HS-5 (cell line): ENCODE measurements at regions not wholly inside any gene's neighbourhood (a gene's known extent, or its start where the extent isn't known, plus 50 kb on each side); places are given as distances from the start of the nearest gene placed in this dataset.

Source experiments
- DNase-seq: peaks from one replicate; pipeline ENCODE4 v3.0.0-alpha.2; 2012; ENCODE audit warnings: low read depth

DNA sequence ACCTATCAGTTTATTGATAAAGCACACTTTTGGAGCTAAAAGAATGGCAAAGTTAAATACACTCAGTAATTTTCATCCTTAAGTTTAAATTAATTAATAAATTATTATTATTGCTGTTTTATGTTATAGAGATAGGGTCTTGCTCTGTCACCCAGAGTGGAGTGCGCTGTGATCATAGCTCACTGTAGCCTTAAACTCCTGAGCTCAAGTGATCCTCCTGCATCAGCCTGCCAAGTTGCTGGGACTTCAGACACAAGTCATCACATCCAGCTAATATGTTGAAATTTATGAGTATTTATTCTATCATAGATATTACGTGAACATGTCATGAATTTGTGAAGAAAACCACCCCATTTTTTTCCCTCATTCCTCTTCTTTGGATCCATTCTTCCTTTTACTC, 64.2 kb downstream of the GJA1 start:
- no peak for DNase-seq

DNA sequence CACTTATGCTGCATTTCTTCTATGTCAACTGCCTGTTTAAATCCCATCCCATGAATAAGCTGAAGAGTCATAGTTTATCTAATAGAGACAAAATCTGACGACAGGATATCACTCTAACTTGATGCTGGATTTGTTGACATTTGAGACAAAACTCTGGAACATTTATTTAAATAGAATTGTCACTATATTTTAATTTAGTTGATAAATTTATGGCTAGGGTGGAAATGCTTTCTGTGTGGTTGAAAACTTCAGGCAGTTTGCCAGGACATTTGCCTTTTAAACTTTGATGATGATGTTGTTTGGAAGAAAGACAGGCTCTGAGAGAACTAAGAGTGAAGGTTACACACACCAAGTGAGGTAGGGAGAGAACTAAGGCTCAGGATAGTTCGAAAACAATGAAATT, 68.1 kb downstream of the GJA1 start:
- DNase-seq: no peak

DNA sequence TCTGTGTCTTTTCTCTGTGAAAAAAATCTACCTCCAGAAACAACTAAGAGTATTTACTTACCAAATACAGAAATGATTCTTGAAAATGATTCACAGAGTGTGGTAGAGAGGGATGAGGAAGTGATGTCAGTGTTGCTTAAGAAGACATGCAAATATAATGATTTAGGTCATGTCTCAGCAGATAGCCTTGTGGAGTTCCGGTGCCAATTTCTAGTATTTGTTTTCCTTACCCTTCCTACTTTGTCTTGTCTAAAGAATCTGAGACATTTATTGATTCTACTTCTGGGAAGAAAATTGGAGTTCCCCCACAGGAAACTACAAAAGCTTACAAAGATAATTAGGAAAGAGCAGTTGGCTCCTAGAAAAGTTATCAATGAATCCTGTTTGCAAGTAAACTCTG, 68.8 kb downstream of the GJA1 start:
- peak; percentile 60 for DNase-seq

DNA sequence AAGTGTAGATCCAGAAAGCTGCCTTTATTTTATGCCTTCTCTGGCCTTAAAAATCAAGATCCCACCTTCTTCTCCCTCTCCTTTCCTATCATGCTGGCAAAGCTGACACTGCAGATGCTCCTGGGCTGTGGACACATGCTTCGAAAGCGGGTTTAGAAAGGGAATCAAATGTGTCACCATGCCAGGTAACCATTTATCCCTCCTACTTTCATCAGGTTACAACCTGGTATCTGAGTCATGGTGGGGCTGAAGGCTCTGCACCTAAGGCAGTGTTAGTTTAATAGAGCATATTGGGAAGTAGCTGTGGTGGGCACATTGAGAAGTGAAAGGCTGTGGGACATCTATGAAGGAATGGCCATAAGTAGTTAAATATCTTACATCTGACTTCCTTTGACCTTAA, 69.8 kb downstream of the GJA1 start:
- no peak for DNase-seq

DNA sequence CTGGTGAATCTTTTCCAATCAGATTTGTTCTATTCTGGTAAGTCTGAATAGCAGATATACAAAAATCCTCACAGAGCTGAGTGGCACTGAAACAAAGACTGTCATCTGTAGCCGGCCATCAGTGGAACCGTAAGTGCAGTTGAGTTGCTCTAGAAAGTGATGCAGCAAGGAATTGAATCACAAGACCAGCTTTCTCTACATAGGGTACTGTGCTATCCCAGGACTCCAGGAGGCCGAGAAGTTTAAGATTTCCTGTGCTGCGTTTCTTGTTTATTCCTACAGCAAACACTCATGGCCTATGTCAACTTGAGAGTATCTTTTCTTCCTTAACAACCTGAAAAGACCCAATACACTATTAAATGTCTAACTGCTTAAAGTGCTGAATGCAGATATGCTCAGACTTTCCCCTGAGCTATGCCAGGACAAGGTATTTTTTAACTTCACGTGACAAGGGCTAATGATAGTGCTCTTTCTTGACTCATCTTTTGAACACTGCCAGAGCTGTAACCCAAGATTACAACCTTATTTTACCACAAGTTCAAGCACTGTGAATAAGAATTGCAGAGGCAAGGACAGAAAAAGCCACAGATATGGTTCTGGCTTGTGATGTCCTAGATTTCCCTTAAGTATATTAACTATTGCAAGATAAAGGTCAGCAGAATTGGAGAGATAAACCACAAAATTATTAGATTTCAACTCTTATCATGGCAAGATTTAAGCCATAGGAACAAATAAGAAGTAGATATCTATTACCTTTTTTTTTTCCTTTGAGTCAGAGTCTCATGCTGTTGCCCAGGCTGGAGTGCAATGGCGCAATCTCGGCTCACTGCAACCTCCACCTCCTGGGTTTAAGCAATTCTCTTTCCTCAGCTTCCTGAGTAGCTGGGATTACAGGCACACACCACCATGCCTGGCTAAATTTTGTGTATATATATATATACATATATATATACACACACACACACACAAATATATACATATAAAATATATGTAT, 71.6 kb downstream of the GJA1 start:
- DNase-seq: no peak

DNA sequence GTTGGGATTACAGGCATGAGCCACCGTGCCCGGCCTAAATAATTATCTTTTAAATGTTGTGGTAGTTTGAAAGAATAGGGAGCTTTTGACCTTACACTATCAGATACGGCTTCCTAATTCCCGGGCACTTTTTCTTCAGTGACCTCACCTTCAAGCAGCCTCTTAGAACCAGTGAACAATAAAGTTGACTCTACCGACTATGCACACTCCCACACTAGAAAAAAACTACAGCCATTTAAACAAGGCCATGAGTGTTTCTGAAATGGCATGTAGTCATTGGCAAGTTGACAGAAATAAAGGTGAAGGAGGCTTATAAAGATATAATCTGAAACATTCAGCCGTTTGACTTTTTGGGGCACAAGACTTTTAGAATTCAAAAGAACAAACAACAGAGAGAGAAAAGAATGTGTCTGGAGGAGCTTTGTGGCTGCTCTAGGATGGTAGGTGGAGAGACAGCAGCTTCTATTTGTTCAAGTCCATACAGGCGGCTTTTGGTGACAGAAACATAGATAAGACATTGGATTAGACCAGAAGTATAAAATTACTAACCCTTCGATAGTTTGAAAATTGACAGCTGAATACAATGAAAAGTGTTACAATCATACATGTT, 75.2 kb downstream of the GJA1 start:
- no peak for DNase-seq

DNA sequence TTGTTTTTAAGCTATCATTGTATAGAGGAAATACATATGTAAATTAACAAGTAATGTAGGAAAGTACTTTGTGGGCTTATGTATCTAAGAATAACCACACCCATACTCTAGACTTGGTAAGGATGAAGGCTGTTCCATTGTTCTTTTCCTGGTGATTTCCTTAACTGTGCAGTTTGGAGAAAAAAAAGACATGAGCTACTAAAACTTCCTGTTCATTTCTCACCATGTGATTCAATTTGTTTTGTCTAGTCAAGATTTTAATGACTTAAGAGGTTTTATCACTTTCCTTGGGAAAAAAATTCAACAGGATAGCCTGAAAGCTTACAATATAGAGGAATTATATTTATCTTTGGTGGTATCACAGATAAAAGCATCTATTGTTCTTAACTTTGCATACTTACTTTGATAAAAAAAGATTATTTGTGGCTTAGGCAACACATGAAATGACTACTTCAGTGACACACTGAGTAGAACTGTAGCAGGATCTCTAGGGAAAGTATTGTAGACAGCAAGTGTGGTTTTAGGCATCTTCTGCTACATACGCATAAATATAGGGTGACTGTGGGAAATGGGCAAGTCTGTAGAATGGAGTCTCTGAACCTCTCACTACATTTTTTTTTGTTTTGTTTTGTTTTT, 80.3 kb downstream of the GJA1 start:
- DNase-seq: no peak

DNA sequence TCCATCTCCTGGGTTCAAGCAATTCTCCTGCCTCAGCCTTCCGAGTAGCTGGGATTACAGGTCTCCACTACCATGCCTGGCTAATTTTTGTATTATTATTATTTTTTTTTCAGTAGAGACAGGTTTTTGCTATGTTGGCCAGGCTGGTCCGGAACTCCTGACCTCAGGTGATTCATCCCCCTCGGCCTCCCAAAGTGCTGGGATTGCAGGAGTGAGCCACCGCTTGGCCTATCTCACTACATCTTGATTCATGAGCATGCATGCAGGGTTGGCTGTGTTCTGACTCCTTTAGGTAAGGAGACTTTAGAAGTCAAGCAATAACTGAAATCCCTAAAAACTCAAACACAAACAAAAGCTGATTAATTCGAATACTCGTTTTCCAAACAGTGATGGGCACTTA, 80.9 kb downstream of the GJA1 start:
- no peak for DNase-seq

DNA sequence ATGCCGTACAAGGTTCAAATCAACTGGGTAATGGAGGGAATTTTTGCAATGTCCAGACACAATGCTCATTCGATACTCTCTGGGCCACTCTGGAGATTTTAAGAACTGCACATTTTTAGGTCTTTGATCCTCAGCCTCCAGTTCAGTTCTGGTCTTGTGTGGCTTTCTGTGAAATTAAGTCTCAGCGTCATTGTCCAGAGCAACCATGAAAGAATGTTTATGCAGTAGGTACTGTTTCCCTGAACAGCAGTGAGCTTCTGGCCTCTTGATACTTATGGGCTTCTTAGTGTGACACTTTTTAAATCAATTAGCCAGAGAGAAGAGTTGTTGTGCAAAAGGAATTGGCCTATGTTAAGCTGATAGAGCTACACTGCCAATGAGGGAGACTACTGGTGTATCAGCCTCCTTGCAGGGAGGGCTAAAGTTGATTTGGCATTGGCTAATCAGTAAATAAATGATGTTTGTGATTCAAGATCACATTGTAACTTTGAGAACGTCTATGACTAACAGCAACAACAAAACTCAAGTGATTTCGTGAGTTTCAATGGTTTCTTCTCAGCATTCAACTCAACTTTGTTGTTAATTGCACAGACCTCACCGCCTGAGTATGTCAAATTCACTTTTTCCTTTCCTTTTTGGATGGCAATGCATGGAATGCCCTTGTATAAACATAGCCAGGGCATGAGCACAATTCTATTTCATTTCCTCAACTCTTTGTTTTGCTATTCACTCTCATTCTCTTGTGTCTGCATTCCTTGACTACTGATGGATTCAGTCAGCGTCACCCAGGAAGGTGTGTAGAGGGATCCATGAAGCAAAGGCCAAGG, 85.1 kb downstream of the GJA1 start:
- peak; percentile 59 for DNase-seq

DNA sequence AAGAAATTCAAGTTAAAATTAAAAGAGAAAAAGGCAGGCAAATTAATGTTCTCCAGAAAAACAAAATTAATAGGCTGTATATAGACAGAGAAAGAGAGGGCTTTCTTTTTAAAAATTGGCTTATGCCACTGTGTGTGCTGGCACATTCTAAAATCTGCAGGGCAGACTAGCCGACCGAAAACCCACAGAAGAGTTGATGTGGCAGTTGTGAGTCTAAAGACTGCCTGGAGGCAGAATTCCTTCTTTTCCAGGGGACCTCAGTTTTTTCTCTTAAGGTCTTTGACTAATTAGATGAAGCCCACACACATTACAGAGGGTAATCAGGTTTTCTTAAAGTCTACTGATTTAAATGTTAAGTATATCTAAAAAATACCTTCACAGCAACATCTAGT, 85.7 kb downstream of the GJA1 start:
- no peak for DNase-seq

DNA sequence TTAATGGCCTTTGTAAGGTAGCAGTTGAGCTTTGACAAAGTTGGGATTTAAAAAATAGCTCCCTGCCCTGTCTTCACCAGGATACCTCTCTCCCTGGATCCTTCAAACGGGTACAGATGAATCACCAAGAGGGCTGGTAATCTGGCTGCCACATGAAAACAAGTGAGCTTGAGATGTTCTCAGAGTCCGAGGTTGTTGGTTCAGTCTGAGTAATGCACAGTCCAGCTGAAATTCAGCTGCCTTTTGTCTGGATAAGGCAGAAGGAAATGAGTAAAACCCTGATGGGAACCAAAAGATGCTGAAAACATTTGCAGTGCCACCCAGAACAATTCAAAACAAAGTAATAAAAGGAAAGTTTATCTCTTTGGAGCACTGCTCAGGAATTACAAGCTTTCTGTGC, 86.8 kb downstream of the GJA1 start:
- DNase-seq: peak; percentile 93

DNA sequence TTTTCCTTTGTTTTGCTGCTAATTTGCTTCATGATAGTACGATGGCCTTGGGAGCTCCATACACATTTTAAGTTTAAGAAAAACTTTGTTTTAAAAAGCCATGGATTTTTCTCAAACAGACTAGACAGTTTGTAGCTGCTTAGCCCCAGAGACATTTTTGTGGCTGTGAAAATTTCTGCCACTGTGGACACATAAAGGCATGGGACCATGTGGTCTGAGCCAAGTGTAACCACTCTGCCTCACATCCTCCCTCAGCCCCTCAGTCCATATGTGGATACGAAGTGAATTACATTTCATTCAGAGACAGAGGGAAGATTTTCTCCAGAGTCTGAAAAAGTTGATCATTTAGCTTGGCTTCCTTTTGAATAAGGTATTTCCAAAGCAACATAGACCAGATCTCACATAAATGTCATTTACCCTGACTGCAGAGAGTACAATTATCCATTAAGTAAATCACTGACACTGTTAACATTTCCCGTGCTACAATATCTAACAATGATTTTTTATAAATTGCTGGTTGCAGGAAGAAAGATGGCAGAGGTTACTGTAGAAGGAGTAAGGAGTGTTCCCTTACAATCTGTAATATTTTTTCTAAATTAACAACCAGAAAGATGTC, 87.4 kb downstream of the GJA1 start:
- DNase-seq: no peak

DNA sequence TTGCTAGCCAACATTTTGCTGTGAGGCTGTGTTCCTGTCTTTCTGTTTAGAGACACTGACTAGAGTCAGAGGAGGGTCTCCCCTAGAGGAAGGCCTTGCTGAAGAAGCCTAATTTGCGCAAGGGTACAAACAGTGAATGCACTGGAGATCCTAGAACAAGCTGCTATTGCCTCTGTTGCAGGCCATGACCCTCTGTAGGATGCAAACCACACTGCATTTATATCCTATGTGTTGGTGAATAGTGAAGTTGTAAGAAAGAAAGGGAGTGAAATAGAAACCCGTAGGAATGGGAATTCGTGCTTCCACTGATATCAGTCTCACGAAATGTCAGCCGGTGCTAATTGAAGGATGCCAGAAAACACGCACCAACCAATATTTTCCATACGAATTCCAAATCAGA, 88.2 kb downstream of the GJA1 start:
- DNase-seq: no peak

DNA sequence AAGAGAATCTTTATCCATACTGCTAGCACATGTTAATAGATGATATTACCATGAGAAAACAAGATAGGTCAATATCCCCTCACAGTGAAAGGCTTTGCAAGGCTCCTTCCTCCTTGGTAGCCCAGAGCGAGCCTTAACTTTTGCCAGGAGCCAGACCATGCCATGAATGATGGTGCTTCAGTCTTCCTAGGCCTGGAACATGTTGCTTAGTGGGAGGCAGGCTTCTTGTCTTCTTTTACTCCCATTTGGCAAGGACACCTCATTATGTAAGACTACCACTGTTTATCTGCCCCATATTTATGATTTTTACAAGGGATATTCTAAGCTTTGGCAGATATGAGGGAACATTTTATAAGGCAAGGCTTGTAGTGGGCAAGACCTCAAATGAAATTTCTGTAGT, 90.8 kb downstream of the GJA1 start:
- DNase-seq: no peak

DNA sequence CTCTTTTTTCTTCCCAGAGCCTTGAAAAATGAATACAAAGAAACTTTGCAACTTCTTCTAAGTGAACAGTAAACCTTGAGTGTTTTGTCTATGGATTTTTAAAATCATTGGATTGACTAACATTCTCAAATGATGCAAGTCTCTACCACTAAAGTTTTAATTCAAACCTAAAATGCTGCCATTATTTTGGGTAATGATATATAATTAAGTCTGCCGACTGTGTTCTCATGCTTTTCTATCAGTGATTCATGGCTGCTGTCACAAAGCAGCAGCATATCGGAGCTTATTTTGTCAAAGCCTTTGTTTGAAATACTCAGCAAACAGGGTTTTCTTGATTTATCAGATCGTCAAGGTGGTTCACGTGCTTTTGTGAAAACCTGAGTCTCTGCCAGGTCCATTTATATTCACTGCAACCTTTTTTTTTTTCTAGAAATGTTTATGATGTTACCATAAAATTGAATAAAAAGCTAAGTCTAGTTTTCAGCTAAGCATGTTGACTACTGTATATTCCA, 96.3 kb downstream of the GJA1 start:
- no peak for DNase-seq

DNA sequence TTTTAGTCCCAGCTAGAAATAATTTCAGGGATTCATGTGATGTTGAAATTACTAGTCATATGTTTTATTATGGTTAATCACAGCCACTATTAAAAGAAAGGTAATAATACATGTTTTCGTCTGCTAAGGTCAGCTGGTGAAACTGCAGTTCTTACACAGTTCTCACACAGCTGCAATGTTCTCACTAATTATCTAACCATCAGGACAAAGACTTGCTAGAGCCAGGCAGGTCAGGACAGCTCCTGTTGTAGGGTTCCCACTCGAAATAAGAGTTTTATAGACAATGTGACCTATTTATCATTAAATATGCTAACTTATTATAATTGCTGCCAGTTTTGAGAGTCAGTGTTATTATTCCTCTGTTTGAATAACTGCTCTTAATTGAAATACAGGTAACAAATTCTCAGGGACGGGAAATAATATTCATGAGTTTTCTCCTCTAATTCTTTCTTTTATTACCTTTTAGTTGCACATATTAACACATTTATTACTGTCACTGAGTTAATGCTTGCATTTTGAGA, 97.9 kb downstream of the GJA1 start:
- no peak for DNase-seq

DNA sequence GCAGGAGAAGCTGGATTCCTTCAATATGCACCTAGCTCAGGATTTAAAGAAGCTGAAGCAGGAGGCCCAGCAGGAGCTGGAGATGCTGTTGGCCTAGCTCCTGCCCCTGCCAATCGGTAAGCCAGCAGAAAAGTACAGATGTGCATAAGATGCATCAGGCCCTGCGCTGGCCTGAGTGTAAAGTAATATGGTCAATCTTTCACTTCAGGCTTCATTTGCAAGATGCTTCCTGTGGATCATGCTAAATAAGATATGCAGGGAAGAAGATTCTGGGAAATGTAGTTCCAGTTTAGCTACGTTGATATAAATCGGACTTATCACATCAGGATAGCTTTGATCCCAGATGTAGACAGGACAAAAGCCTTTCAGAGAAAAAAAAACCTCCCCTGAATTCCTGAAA, 100.3 kb downstream of the GJA1 start:
- DNase-seq: no peak

DNA sequence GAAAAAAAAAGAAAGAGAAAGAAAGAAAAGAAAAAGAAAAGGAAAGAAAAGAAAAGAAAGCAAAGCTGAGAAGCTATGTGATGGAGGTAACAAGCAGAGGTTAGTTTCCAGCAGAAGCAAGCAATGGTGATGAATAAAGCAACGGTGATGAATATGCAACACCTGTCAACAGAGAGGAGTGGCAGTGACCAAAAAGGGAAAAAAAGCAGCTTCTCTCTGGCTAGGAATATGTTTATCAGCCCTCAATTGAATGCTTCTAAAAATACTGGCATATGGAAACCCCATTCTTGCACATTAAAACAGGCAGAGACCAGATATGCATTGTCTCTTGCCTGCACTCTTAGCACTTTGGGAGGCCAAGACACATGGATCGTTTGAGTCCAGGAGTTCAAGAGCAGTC, 100.9 kb downstream of the GJA1 start:
- no peak for DNase-seq

DNA sequence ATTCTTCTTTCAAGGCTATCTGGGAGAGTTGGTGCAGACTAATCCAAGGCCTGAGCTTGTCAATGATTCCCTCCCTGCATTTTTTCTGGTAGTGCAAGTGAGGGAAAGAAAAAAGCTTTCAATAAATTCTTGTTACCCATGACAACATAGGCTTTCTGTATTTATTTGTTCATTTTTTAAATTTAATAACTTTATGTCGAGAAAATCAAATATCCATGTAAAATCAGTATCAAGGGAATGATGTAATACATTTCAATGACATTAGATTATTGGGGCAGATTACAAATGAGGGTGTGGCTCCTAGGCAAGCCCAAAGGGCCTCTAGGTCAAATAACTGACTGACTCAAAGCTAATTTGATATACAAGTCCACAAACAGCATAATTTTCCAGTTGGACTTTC, 104.0 kb downstream of the GJA1 start:
- DNase-seq: no peak

DNA sequence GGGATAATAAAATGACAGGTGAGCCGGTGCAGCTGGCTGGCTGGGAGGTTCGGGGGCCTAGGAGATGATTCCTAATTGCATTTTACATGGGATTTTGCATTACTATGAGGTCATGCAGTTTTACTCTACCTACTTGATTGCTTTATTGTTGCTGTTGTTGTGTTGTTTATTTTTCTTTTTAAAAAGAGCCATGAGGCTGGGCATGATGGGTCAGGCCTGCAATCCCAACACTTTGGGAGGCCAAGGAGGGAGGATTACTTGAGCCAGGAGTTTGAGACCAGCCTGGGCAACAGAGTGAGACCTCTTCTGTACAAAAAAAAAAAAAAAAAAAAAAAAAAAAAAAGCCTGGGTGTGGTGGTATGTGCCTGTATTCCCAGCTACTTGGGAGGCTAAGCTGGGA, 104.8 kb downstream of the GJA1 start:
- no peak for DNase-seq

DNA sequence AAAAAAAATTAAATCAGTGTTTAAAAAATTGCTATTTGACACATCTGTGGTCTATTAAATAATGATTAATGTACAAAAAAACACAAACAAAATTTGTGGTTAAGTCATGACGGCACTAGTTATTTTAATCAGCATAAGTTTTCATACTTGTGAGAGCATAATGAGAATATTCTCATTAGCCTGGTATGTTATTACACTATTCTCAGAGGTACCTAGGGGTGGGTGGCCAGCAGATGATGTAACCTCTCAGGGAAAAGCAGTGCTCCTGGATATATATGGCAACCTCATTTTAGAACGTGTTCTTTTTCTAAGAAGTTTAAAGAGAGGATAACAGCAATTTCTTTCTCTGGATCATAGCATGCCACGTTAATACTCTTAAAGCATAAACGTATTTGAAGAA, 109.2 kb downstream of the GJA1 start:
- no peak for DNase-seq
